Tibial nerve (tissue), 4 donors: ENCODE measurements at regions not wholly inside any gene's neighbourhood (a gene's known extent, or its start where the extent isn't known, plus 50 kb on each side); places are given as distances from the start of the nearest gene placed in this dataset.

Experiments
- EP300 ChIP-seq, 2 donors: sonication (generic); formaldehyde crosslinking; IDR thresholded peaks; one replicate each; pipeline ENCODE4 v1.6.1; 2017; ENCODE audit warnings: antibody characterized with exemption in 2 of 2, mild to moderate bottlenecking in 1 of 2
- POLR2A ChIP-seq, 2 donors: fragments of 450-650 bp; IDR thresholded peaks; one replicate each; pipeline ENCODE4 v1.6.1; 2017; ENCODE audit warnings: antibody characterized with exemption in 2 of 2, mild to moderate bottlenecking in 2 of 2, moderate library complexity in 2 of 2
- TF ChIP-seq, protein P1 (sequence below), 5 experiments: fragments of 200-600 bp in 3 of 5; fragments of 450-650 bp in 2 of 5; sonication (generic) in 3 of 5; IDR thresholded peaks; one replicate each; pipeline ENCODE4 v1.5.1; 2016 to 2019; ENCODE audit warnings: antibody characterized with exemption in 5 of 5, mild to moderate bottlenecking in 3 of 5, moderate library complexity in 2 of 5

DNA sequence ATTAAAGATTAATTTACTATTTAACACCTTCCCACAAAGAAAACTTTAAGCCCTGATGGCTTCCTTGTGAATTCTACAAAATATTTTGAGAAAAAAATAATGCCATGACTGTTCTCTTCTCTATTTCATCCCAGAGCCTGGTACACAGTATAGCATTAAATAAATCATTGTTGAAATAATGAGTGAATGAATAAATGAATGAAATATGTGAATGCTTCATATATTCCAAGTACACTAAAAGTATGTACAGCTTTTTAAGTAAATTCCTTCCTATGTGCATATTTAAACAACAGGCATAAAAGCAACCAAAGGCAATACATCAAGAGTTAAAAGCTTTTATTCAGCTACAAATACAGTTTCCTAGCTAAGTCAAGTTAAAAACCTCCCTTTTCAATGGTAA is 144.9 kb upstream of the CCDC196 start:
- TF ChIP-seq, protein P1, sequence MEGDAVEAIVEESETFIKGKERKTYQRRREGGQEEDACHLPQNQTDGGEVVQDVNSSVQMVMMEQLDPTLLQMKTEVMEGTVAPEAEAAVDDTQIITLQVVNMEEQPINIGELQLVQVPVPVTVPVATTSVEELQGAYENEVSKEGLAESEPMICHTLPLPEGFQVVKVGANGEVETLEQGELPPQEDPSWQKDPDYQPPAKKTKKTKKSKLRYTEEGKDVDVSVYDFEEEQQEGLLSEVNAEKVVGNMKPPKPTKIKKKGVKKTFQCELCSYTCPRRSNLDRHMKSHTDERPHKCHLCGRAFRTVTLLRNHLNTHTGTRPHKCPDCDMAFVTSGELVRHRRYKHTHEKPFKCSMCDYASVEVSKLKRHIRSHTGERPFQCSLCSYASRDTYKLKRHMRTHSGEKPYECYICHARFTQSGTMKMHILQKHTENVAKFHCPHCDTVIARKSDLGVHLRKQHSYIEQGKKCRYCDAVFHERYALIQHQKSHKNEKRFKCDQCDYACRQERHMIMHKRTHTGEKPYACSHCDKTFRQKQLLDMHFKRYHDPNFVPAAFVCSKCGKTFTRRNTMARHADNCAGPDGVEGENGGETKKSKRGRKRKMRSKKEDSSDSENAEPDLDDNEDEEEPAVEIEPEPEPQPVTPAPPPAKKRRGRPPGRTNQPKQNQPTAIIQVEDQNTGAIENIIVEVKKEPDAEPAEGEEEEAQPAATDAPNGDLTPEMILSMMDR (IDR thresholded peaks at IDR 0.05): no peak
- TF ChIP-seq POLR2A (IDR thresholded peaks at IDR 0.05) (no peak), EP300 (IDR thresholded peaks at IDR 0.05) (no peak)
